H9 (cell line): ENCODE measurements at regions not wholly inside any gene's neighbourhood (a gene's known extent, or its start where the extent isn't known, plus 50 kb on each side); places are given as distances from the start of the nearest gene placed in this dataset.

Experiments
- DNase-seq: peaks from one replicate; pipeline ENCODE4 v3.0.0-alpha.2; 2017
- H2AFZ ChIP-seq: one replicate; pipeline ENCODE4 v1.6.1; 2013; ENCODE audit warnings: mild to moderate bottlenecking, low read length, control low read depth, moderate library complexity
- H2AK5ac ChIP-seq: 2 replicates; pipeline ENCODE4 v1.6.1; 2013; ENCODE audit warnings: low read length, control low read depth, mixed read lengths; ENCODE audit not compliant: insufficient read length
- H2BK120ac ChIP-seq: one replicate; pipeline ENCODE4 v1.6.1; 2013; ENCODE audit warnings: low read depth, mild to moderate bottlenecking, low read length, control low read depth, inconsistent platforms; ENCODE audit not compliant: poor library complexity, severe bottlenecking
- H2BK12ac ChIP-seq: 2 replicates; pipeline ENCODE4 v1.6.1; 2013; ENCODE audit warnings: low read length, control low read depth, mixed read lengths, low read depth; ENCODE audit not compliant: insufficient read length
- H2BK15ac ChIP-seq: 2 replicates; pipeline ENCODE4 v1.6.1; 2013; ENCODE audit warnings: low read depth, low read length, control low read depth
- H2BK20ac ChIP-seq: one replicate; pipeline ENCODE4 v1.6.1; 2013; ENCODE audit warnings: low read depth, mild to moderate bottlenecking, low read length, control low read depth, inconsistent platforms; ENCODE audit not compliant: poor library complexity, severe bottlenecking
- H2BK5ac ChIP-seq: 2 replicates; pipeline ENCODE4 v1.6.1; 2013; ENCODE audit warnings: low read length, control low read depth, mixed read lengths; ENCODE audit not compliant: insufficient read length
- H3K14ac ChIP-seq: 2 replicates; pipeline ENCODE4 v1.6.1; 2013; ENCODE audit warnings: low read length, control low read depth; ENCODE audit not compliant: insufficient read depth
- H3K18ac ChIP-seq: 2 replicates; pipeline ENCODE4 v1.6.1; 2013; ENCODE audit warnings: low read depth, mild to moderate bottlenecking, mixed read lengths, low read length, control low read depth; ENCODE audit not compliant: insufficient read length
- H3K23ac ChIP-seq: 2 replicates; pipeline ENCODE4 v1.6.1; 2013; ENCODE audit warnings: low read length, control low read depth, mixed read lengths, low read depth; ENCODE audit not compliant: insufficient read length
- H3K23me2 ChIP-seq: 2 replicates; pipeline ENCODE4 v1.6.1; 2013; ENCODE audit warnings: low read depth, mild to moderate bottlenecking, mixed read lengths, low read length, control low read depth; ENCODE audit not compliant: insufficient read length, poor library complexity, severe bottlenecking
- H3K27ac ChIP-seq: 2 replicates; pipeline ENCODE4 v1.5.1; 2013; ENCODE audit warnings: low read length, control low read depth, mixed read lengths, low read depth; ENCODE audit not compliant: insufficient read length
- H3K27me3 ChIP-seq: 2 replicates; pipeline ENCODE4 v1.6.1; 2013; ENCODE audit warnings: low read length, control low read depth, inconsistent platforms; ENCODE audit not compliant: insufficient read depth
- H3K4ac ChIP-seq: 2 replicates; pipeline ENCODE4 v1.6.1; 2013; ENCODE audit warnings: low read depth, mild to moderate bottlenecking, control low read depth, inconsistent platforms, low read length, moderate library complexity
- H3K4me1 ChIP-seq: 2 replicates; pipeline ENCODE4 v1.6.1; 2013; ENCODE audit warnings: low read length, control low read depth, inconsistent platforms; ENCODE audit not compliant: insufficient read depth
- H3K4me2 ChIP-seq: 2 replicates; pipeline ENCODE4 v1.6.1; 2013; ENCODE audit warnings: low read length, control low read depth, mixed read lengths; ENCODE audit not compliant: insufficient read length, insufficient read depth
- H3K56ac ChIP-seq: 2 replicates; pipeline ENCODE4 v1.6.1; 2013; ENCODE audit warnings: low read depth, mild to moderate bottlenecking, mixed read lengths, low read length, control low read depth; ENCODE audit not compliant: insufficient read length
- H3K79me1 ChIP-seq: 2 replicates; pipeline ENCODE4 v1.6.1; 2013; ENCODE audit warnings: low read depth, mild to moderate bottlenecking, moderate library complexity, low read length, control low read depth, inconsistent platforms; ENCODE audit not compliant: insufficient read depth, poor library complexity, severe bottlenecking
- H3K79me2 ChIP-seq: 2 replicates; pipeline ENCODE4 v1.6.1; 2013; ENCODE audit warnings: low read length, control low read depth, inconsistent platforms; ENCODE audit not compliant: insufficient read depth
- H3K9ac ChIP-seq: 2 replicates; pipeline ENCODE4 v1.6.1; 2013; ENCODE audit warnings: low read length, control low read depth, mixed read lengths; ENCODE audit not compliant: insufficient read length; ENCODE audit errors: extremely low read depth
- H3K9me3 ChIP-seq: one replicate; pipeline ENCODE4 v1.6.1; 2013; ENCODE audit warnings: low read depth, low read length, inconsistent platforms; ENCODE audit not compliant: control insufficient read depth
- H3T11ph ChIP-seq: one replicate; pipeline ENCODE4 v1.6.1; 2013; ENCODE audit warnings: mild to moderate bottlenecking, low read length, control low read depth, inconsistent platforms
- H4K20me1 ChIP-seq: one replicate; pipeline ENCODE4 v1.6.1; 2013; ENCODE audit not compliant: control insufficient read depth, insufficient read length, insufficient read depth
- H4K5ac ChIP-seq: 2 replicates; pipeline ENCODE4 v1.6.1; 2013; ENCODE audit warnings: low read depth, mild to moderate bottlenecking, mixed read lengths, low read length, control low read depth; ENCODE audit not compliant: insufficient read length
- H4K8ac ChIP-seq: replicated peaks from 2 replicates; pipeline ENCODE4 v1.6.1; 2013; ENCODE audit warnings: low read length, control low read depth, mixed read lengths, low read depth; ENCODE audit not compliant: insufficient read length
- H4K91ac ChIP-seq: 2 replicates; pipeline ENCODE4 v1.6.1; 2013; ENCODE audit warnings: low read depth, mild to moderate bottlenecking, moderate library complexity, mixed read lengths, low read length, control low read depth; ENCODE audit not compliant: insufficient read length
- H3K27ac Mint-ChIP-seq, 3 experiments: 2 replicates in 2 of 3; 3 replicates in 1 of 3; pipeline ENCODE4 v1.8.0; 2020 to 2021; ENCODE audit warnings: mixed read lengths in 3 of 3, mild to moderate bottlenecking in 1 of 3, moderate library complexity in 1 of 3
- H3K27me3 Mint-ChIP-seq: 2 replicates; pipeline ENCODE4 v1.8.0; 2021; ENCODE audit warnings: low read depth, mild to moderate bottlenecking, moderate library complexity, mixed read lengths
- H3K36me3 Mint-ChIP-seq, 3 experiments: 2 replicates in 2 of 3; 3 replicates in 1 of 3; pipeline ENCODE4 v1.8.0; 2020 to 2021; ENCODE audit warnings: low read depth in 3 of 3, mixed read lengths in 3 of 3; ENCODE audit not compliant: insufficient read depth in 1 of 3
- H3K4me1 Mint-ChIP-seq, 2 experiments: 2 replicates each; pipeline ENCODE4 v1.8.0; 2020; ENCODE audit warnings: mixed read lengths in 2 of 2
- H3K4me3 Mint-ChIP-seq, 2 experiments: 2 replicates in 1 of 2; 3 replicates in 1 of 2; pipeline ENCODE4 v1.8.0; 2020 to 2021; ENCODE audit warnings: mild to moderate bottlenecking in 2 of 2, mixed read lengths in 2 of 2, moderate library complexity in 1 of 2
- H3K9me3 Mint-ChIP-seq, 2 experiments: 2 replicates in 1 of 2; 3 replicates in 1 of 2; pipeline ENCODE4 v1.8.0; 2020; ENCODE audit warnings: mild to moderate bottlenecking in 2 of 2, mixed read lengths in 2 of 2, moderate library complexity in 1 of 2
- CTCF ChIP-seq: fragments of 200-600 bp; sonication (generic); conservative IDR thresholded peaks from 3 replicates; pipeline ENCODE4 v1.8.0; 2021; ENCODE audit warnings: antibody characterized with exemption, mild to moderate bottlenecking
- WGBS: extraction: QIAGEN DNeasy Blood & Tissue Kit; methylation state at CpG from one replicate; pipeline ENCODE4 v1.1.7; 2013; ENCODE audit warnings: missing lambda C conversion rate, low lambda C conversion rate, mixed read lengths; ENCODE audit not compliant: insufficient read length; ENCODE audit errors: extremely low coverage; 5-methylcytosine and 5-hydroxymethylcytosine counted together

GRCh38 chr17:71200597-71200996 lies 920.2 kb upstream of the SOX9 start:
- Mint-ChIP-seq H3K27me3 (no peaks in the 10 kb centered on the region), H3K9me3 (no peaks in the 10 kb centered on the region; a peak in 1 of 5 replicates), H3K4me3 (no peak overlapping the region), H3K36me3 (no peaks in the 10 kb centered on the region), H3K27ac (no peak overlapping the region), H3K4me1 (no peaks in the 10 kb centered on the region)
- H3K9me3 ChIP-seq = no peaks in the 10 kb centered on the region
- no peak overlapping the region for H3K23ac ChIP-seq
- no peaks in the 10 kb centered on the region for H3K79me1 ChIP-seq
- H3K14ac ChIP-seq = no peak overlapping the region
- no peak for TF ChIP-seq CTCF
- H2BK120ac ChIP-seq = no peak overlapping the region
- no peak overlapping the region for H3T11ph ChIP-seq
- H4K91ac ChIP-seq = no peak overlapping the region
- H4K5ac ChIP-seq = no peak overlapping the region
- H3K27me3 ChIP-seq = no peaks in the 10 kb centered on the region
- no peak overlapping the region for H3K9ac ChIP-seq
- H2BK20ac ChIP-seq = no peak overlapping the region
- H3K56ac ChIP-seq = no peak overlapping the region
- H3K27ac ChIP-seq = no peak overlapping the region
- H2BK5ac ChIP-seq = no peak overlapping the region
- no peaks in the 10 kb centered on the region for H3K23me2 ChIP-seq
- H3K4me2 ChIP-seq = no peak overlapping the region
- no CpG with 5 or more reads among the region's 1 CpG for WGBS
- no peaks in the 10 kb centered on the region for H4K20me1 ChIP-seq
- no peak overlapping the region for H2BK15ac ChIP-seq
- no peak overlapping the region for H2AK5ac ChIP-seq
- DNase-seq = no peak
- H4K8ac ChIP-seq = no peak overlapping the region
- no peaks in the 10 kb centered on the region for H3K4me1 ChIP-seq
- H2AFZ ChIP-seq = no peak overlapping the region
- H3K79me2 ChIP-seq = no peaks in the 10 kb centered on the region
- H3K4ac ChIP-seq = no peak overlapping the region
- H3K18ac ChIP-seq = no peak overlapping the region
- H2BK12ac ChIP-seq = no peak overlapping the region
